RWPE2 (cell line): ENCODE measurements at regions not wholly inside any gene's neighbourhood (a gene's known extent, or its start where the extent isn't known, plus 50 kb on each side); places are given as distances from the start of the nearest gene placed in this dataset.
"Not testable (repeated sequence)": the region's sequence is repeated elsewhere in the genome, so short reads cannot be mapped to it uniquely, and the experiment has no call there.

Experiments
- ATAC-seq: fragments of 200-7000 bp; cut with Tn5 transposase; 3 replicates; pipeline ENCODE4 v1.9.1; 2021; ENCODE audit warnings: low read depth
- DNase-seq: peaks from one replicate; pipeline ENCODE4 v3.0.0-alpha.2; 2020; ENCODE audit warnings: low spot score
- H3K27ac ChIP-seq: fragments of 450-650 bp; 2 replicates; pipeline ENCODE4 v1.5.1; 2017; ENCODE audit warnings: mild to moderate bottlenecking; ENCODE audit not compliant: poor library complexity, severe bottlenecking
- H3K27me3 ChIP-seq: fragments of 250-450 bp; sonication (Bioruptor Pico); 2 replicates; pipeline ENCODE4 v1.5.1; 2021; ENCODE audit warnings: mild to moderate bottlenecking, moderate library complexity; ENCODE audit not compliant: insufficient read depth, poor library complexity, severe bottlenecking
- H3K36me3 ChIP-seq: fragments of 250-450 bp; sonication (Bioruptor Pico); 2 replicates; pipeline ENCODE4 v1.5.1; 2020; ENCODE audit warnings: low read depth, mild to moderate bottlenecking, moderate library complexity
- H3K4me1 ChIP-seq: fragments of 250-450 bp; sonication (Bioruptor Pico); 2 replicates; pipeline ENCODE4 v1.5.1; 2021; ENCODE audit warnings: mild to moderate bottlenecking, moderate library complexity; ENCODE audit not compliant: insufficient read depth, poor library complexity, severe bottlenecking
- H3K4me3 ChIP-seq: fragments of 250-450 bp; sonication (Bioruptor Pico); 2 replicates; pipeline ENCODE4 v1.5.1; 2021; ENCODE audit warnings: mild to moderate bottlenecking, moderate library complexity; ENCODE audit not compliant: severe bottlenecking
- H3K9me3 ChIP-seq: fragments of 250-450 bp; sonication (Bioruptor Pico); 2 replicates; pipeline ENCODE4 v1.5.1; 2021; ENCODE audit warnings: mild to moderate bottlenecking, moderate library complexity; ENCODE audit not compliant: severe bottlenecking
- CTCF ChIP-seq: fragments of 450-650 bp; IDR thresholded peaks from one replicate; pipeline ENCODE4 v1.5.1; 2017; ENCODE audit warnings: mild to moderate bottlenecking, moderate library complexity; ENCODE audit not compliant: poor library complexity, severe bottlenecking

GRCh38 chr9:78986446-78986845 is 585.3 kb upstream of the TLE4 start:
- H3K27ac ChIP-seq = no peak overlapping the region
- DNase-seq (no peak), ATAC-seq (no peak)
- H3K4me1 ChIP-seq = peaks cover 3% of the 10 kb centered on the region
- no peak overlapping the region for H3K4me3 ChIP-seq
- H3K36me3 ChIP-seq = no peaks in the 10 kb centered on the region
- H3K9me3 ChIP-seq = no peaks in the 10 kb centered on the region
- no peak for TF ChIP-seq CTCF
- H3K27me3 ChIP-seq = no peaks in the 10 kb centered on the region

GRCh38 chr9:78989031-78989658 is 582.6 kb upstream of the TLE4 start:
- no peak overlapping the region for H3K4me3 ChIP-seq
- ATAC-seq (peak; percentile 56; the same call in 1 of the 3 replicates), DNase-seq (no peak)
- no peak overlapping the region for H3K27ac ChIP-seq
- no peaks in the 10 kb centered on the region for H3K36me3 ChIP-seq
- H3K27me3 ChIP-seq = no peaks in the 10 kb centered on the region
- H3K4me1 ChIP-seq = peaks cover 3% of the 10 kb centered on the region
- TF ChIP-seq CTCF = no peak
- H3K9me3 ChIP-seq = no peaks in the 10 kb centered on the region

- Histone ChIP-seq H3K36me3 (no peaks in the 10 kb centered on the region), H3K9me3 (no peaks in the 10 kb centered on the region), H3K4me3 (no peak overlapping the region), H3K4me1 (no peaks in the 10 kb centered on the region), H3K27ac (no peak overlapping the region), H3K27me3 (no peaks in the 10 kb centered on the region)
- DNase-seq (no peak), ATAC-seq (no peak)
- TF ChIP-seq CTCF = no peak
These were observed 577.3 kb upstream of the TLE4 start for GRCh38 chr9:78994471-78994870.

GRCh38 chr9:78994974-78995373 is 576.8 kb upstream of the TLE4 start:
- DNase-seq, H3K27me3 ChIP-seq, ATAC-seq, H3K36me3 ChIP-seq, H3K4me1 ChIP-seq, H3K9me3 ChIP-seq, H3K4me3 ChIP-seq, H3K27ac ChIP-seq: not testable (repeated sequence)

- no peaks in the 10 kb centered on the region for H3K27me3 ChIP-seq
- H3K36me3 ChIP-seq = no peaks in the 10 kb centered on the region
- H3K4me3 ChIP-seq = no peak overlapping the region
- H3K9me3 ChIP-seq = no peaks in the 10 kb centered on the region
- TF ChIP-seq CTCF = no peak
- no peaks in the 10 kb centered on the region for H3K4me1 ChIP-seq
- H3K27ac ChIP-seq = no peak overlapping the region
- ATAC-seq (no peak), DNase-seq (no peak)
These were observed 574.5 kb upstream of the TLE4 start for GRCh38 chr9:78997296-78997695.
